ENCODE measurements at regions not wholly inside any gene's neighbourhood (a gene's known extent, or its start where the extent isn't known, plus 50 kb on each side); places are given as distances from the start of the nearest gene placed in this dataset.
"Not testable (repeated sequence)": the region's sequence is repeated elsewhere in the genome, so short reads cannot be mapped to it uniquely, and the experiment has no call there.

DNA sequence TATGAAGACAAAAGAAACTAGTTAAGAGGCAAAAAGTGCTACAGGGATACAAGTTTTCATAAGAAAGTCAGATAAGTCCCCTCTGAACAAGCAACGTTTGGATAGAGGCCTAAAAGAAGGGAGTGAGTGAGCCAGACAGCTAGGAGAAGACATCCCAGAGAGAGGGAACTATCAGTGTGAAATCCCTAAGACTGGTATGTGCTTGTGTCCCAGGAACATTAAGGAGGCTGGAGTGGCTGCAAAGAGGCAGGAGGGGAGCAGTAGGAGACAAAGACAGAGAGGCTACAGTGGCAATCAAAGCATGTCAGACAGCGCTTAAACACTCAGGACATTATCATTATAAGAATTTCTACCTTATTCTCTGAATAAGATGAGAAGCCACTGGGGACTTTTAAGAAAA, 139.1 kb upstream of the STK32A start:
- intact Hi-C loops (cut with DNase I) = no loop called here
- DNase-seq = no peak
- Histone ChIP-seq H3K27ac (no peak overlapping the region), H3K9me3 (no peaks in the 10 kb centered on the region), H3K27me3 (ENCODE audit: low read depth) (no peaks in the 10 kb centered on the region), H3K4me1 (no peaks in the 10 kb centered on the region), H3K36me3 (no peaks in the 10 kb centered on the region), H3K4me3 (no peak overlapping the region)
- ATAC-seq = no peak
- TF ChIP-seq, protein P1, sequence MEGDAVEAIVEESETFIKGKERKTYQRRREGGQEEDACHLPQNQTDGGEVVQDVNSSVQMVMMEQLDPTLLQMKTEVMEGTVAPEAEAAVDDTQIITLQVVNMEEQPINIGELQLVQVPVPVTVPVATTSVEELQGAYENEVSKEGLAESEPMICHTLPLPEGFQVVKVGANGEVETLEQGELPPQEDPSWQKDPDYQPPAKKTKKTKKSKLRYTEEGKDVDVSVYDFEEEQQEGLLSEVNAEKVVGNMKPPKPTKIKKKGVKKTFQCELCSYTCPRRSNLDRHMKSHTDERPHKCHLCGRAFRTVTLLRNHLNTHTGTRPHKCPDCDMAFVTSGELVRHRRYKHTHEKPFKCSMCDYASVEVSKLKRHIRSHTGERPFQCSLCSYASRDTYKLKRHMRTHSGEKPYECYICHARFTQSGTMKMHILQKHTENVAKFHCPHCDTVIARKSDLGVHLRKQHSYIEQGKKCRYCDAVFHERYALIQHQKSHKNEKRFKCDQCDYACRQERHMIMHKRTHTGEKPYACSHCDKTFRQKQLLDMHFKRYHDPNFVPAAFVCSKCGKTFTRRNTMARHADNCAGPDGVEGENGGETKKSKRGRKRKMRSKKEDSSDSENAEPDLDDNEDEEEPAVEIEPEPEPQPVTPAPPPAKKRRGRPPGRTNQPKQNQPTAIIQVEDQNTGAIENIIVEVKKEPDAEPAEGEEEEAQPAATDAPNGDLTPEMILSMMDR (IDR thresholded peaks at IDR 0.05) = no peak

DNA sequence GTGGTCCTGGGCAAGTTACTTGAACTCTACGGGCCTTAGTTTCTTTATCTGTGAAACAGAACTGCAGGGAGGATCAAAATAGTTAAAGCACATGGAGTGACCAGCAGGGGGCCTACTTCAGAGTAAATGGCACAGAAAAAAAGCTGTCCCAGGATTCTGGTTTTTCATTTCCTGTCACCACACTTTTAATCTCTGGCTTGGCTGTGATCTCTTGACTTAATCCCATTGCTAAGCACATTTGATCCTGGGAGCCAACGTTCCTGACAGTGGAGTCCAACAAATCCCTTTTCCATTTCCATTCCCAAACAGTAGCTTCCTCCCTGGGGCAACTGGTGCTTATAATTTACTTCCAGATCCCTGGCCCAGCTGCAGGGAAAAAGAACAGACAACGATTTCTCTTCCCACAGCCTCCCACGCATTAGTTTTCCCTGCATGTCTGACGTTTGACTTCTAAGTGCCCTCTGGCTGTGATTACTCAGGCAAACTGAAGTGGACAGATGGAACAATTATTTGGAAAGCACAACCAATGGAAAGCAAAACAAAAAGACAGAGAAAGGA, 136.5 kb upstream of the STK32A start:
- Histone ChIP-seq H3K9me3 (no peaks in the 10 kb centered on the region), H3K36me3 (no peaks in the 10 kb centered on the region), H3K27ac (no peak overlapping the region), H3K4me3 (no peak overlapping the region), H3K4me1 (no peaks in the 10 kb centered on the region), H3K27me3 (ENCODE audit: low read depth) (no peaks in the 10 kb centered on the region)
- no peak for DNase-seq
- TF ChIP-seq, protein P1 (IDR thresholded peaks at IDR 0.05) = peak; percentile 44
- intact Hi-C loops (cut with DNase I) = no loop called here
- no peak for ATAC-seq

DNA sequence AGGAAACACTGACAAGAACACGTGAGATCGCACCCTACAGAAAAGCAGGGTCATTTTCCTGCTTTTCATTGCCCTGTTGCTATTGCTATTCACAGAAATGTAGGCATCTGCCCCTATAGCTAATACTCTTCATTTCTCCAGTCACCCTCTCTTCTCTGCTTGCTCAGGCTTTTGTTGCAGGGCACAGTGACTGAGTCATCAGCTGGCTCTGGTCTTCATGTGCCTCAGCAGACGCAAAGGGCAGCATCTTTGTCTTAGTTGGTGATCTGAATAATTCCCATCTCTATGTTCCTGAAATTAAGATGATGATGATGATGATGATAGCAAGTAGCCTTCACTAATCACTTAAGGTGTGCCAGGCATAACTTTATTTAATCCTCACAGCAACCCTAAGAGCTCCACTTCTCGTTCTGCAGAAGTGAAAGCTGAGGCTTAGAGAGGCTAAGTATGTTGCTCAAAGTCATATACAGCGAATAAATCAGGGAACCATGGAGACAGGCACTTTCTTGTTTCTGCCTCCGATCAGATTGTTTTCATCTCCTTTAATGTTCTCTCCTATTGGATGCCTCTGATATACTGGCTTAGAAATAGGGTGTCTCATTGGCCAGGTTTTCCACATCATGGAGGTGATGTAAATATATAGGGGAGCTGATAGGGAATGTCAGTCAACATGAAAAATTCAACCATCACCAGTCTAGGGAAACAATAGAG, 133.0 kb upstream of the STK32A start:
- Histone ChIP-seq H3K4me3 (no peak overlapping the region), H3K36me3 (no peaks in the 10 kb centered on the region), H3K27ac (no peak overlapping the region), H3K9me3 (no peaks in the 10 kb centered on the region), H3K27me3 (ENCODE audit: low read depth) (no peaks in the 10 kb centered on the region), H3K4me1 (no peaks in the 10 kb centered on the region)
- intact Hi-C loops (cut with DNase I) = no loop called here
- TF ChIP-seq, protein P1 (IDR thresholded peaks at IDR 0.05) = no peak
- ATAC-seq (no peak), DNase-seq (no peak)

DNA sequence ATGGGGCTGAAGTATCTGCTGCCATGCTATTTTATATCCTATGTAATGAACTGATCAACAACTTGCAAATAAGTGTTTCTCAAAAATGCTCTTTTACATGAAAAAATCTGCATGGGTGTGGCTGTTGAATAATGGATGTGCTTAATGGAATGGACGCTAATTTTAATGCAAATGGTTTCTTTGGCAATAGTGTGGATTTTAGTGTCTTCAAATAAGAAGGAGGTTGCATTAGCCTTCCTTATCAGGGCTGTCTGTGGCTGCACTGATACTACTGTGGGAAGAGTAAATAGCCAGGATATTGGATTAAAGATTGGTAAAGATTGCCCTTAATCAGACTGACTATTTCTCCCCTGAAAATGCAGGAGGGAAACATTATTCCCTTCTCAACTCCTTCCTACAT, 121.9 kb upstream of the STK32A start:
- H3K4me3 ChIP-seq = no peak overlapping the region
- H3K36me3 ChIP-seq = no peaks in the 10 kb centered on the region
- no peaks in the 10 kb centered on the region for H3K9me3 ChIP-seq
- DNase-seq (no peak), ATAC-seq (no peak)
- TF ChIP-seq, protein P1 (IDR thresholded peaks at IDR 0.05) = no peak
- no peaks in the 10 kb centered on the region for H3K27me3 ChIP-seq (ENCODE audit: low read depth)
- H3K27ac ChIP-seq = no peak overlapping the region
- intact Hi-C loops (cut with DNase I) = no loop called here
- no peaks in the 10 kb centered on the region for H3K4me1 ChIP-seq

DNA sequence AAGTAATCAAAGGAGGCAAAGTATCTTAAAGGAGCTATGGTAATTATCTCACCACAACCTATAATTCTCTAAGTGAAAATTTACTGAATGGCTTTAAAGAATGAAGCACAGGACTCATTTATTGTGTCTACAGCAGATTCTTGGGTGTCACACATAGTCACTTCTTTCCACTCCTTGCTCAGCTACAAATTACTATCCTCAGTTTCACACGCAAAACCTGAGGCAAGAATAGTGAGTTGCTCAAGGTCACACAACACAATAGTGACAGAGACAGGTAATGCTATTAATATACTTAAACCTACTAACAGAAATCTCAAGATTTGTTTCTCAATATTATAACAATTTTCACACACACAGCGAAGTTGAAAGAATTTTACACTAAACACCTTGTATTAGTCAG, 120.9 kb upstream of the STK32A start:
- intact Hi-C loops (cut with DNase I) = no loop called here
- ATAC-seq = no peak

DNA sequence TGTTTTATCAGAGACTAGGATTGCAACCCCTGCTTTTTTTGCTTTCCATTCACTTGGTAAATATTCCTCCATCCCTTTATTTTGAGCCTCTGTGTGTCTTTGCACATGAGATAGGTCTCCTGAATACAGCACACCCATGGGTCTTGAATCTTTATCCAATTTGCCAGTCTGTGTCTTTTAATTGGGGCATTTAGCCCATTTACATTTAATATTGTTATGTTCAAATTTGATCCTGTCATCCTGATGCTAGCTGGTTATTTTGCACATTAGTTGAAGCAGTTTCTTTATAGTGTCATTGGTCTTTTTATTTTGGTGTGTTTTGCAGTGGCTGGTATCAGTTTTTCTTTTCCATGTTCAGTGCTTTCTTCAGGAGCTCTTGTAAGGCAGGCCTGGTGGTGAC, 95.1 kb upstream of the STK32A start:
- H3K36me3 ChIP-seq; ATAC-seq; DNase-seq; H3K4me1 ChIP-seq; H3K27me3 ChIP-seq (ENCODE audit: low read depth); intact Hi-C loops (cut with DNase I); H3K27ac ChIP-seq; H3K4me3 ChIP-seq: not testable (repeated sequence)
- peaks cover 19% of the 10 kb centered on the region for H3K9me3 ChIP-seq

More for the DNA sequence above, 120.9 kb upstream of the STK32A start:
- no peaks in the 10 kb centered on the region for H3K36me3 ChIP-seq
- H3K4me3 ChIP-seq = no peak overlapping the region
- no peak overlapping the region for H3K27ac ChIP-seq
- TF ChIP-seq, protein P1 (IDR thresholded peaks at IDR 0.05) = no peak
- DNase-seq = no peak
- H3K27me3 ChIP-seq (ENCODE audit: low read depth) = no peaks in the 10 kb centered on the region
- no peaks in the 10 kb centered on the region for H3K4me1 ChIP-seq
- no peaks in the 10 kb centered on the region for H3K9me3 ChIP-seq

Data from lower lobe of right lung (tissue), 2 donors.